Loucy (cell line): ENCODE measurements at regions not wholly inside any gene's neighbourhood (a gene's known extent, or its start where the extent isn't known, plus 50 kb on each side); places are given as distances from the start of the nearest gene placed in this dataset.

Source experiments
- CTCF ChIP-seq: fragments of 200-600 bp; sonication (generic); conservative IDR thresholded peaks from 2 replicates; pipeline ENCODE4 v1.5.1; 2014; ENCODE audit warnings: mild to moderate bottlenecking, antibody characterized with exemption, low read length
- EZH2phosphoT487 ChIP-seq: fragments of 200-600 bp; IDR thresholded peaks from 2 replicates; pipeline ENCODE4 v1.6.1; 2018; ENCODE audit warnings: antibody characterized with exemption, mild to moderate bottlenecking, moderate library complexity, borderline replicate concordance

DNA sequence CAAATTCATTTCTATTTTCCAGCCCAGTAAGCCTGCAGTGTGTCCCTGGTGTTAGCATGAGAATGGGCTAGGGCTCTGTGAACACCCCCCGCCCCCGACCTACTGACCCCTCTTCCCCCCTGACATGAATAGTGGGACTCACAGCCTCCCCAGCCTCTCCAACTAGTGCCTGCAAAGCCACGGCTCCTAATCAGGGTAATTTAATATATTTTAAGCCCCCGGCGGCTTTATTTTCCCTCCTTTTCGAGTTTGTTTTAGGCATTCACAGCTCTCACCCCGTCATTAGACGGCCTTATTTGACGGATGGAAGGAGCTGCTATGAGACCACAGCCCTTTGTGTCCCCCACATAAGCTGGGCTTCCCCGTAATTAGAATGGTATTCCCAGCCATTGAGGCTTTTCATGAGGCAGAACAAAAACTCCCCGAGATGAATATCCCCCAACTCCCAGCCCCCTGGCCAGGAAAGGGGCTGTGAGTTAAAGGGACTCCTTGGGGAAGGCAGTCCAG, 78.3 kb upstream of the POLG start:
- TF ChIP-seq CTCF (no peak), EZH2phosphoT487 (no peak)
